GM19397 (cell line): ENCODE measurements at regions not wholly inside any gene's neighbourhood (a gene's known extent, or its start where the extent isn't known, plus 50 kb on each side); places are given as distances from the start of the nearest gene placed in this dataset.
A peak's percentile ranks its signal among the peaks of the same experiment; 100 is the strongest.

ENCODE experiments used
- ATAC-seq: cut with Tn5 transposase; IDR thresholded peaks from one replicate; pipeline ENCODE4 v1.9.1; 2021; ENCODE audit warnings: mild to moderate bottlenecking, moderate library complexity; ENCODE audit not compliant: unreplicated experiment

DNA sequence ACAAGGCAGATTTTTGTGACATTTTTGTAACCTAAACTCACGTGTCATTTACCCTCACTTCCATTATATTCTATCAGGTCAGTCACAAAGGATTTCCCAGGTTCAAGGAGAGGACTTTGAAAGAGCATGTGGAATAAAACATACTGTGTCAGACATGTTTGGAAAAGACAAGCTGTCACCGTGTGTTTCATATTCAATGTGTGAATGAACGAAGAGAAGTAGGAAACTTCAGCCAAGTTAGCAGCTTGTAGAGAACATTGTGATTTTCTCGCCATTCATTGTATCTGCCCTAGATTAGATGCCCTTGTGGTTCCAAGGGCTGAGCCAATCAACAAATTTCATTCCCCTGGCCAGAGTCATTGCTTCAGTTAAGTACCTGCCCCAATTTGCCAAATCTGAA lies 2288.9 kb upstream of the PCDH20 start:
- no peak for ATAC-seq

DNA sequence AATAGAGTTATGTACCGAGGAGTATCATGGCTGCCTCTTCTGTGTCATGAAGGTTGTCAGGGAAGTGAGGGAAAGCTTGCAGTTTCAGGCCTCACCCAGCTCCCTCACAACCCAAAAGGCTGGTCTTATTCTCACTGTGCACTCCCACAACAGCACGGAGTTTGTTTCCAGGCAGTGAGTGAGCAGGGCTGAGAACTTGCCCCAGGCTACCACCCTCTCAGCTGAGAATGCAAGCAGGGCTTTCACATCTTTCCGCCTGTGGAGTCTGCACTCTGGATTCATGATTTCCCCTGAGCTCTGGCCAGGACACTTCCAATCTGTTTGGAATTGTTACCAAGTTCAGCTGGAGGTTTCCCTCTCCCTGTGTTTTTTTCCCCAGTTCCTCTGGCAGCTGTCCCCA lies 2284.7 kb upstream of the PCDH20 start:
- no peak for ATAC-seq

DNA sequence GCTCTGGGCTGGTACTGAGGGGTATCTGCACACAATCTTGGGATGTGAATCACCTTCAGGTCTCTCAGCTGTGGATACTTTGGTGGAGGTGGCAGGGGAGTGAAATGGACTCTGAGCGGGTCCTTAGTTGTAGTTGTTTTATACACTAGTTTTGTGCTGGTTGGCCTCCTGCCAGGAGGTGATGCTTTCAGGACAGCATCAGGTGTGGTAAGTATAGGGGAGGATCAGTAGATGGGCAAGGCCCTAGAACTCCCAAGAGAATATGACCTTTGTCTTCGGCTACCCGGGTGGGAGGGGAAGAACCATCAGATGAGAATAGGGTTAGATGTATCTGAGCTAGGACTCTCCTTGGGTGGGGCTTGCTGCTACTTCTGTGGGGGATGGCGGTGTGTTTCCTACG lies 2284.3 kb upstream of the PCDH20 start:
- ATAC-seq, result no peak

DNA sequence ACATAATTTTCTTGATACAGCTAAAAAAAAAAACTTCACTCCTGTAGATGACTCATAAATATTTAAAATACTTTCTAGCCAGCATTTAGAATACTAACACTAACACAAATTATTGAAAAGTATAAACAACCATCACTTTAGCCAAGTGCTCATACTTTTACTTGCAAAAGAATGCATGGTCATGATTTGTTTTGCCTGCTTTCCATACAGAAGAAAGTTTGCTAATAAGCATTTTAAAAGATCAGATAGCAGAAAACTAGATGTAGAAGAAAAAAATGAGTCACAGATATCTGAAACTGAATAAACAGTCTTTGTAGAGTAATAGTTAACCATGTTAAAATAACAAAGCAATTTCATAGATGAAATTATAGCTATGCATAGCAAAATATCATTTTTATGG lies 2280.4 kb upstream of the PCDH20 start:
- ATAC-seq, result no peak

DNA sequence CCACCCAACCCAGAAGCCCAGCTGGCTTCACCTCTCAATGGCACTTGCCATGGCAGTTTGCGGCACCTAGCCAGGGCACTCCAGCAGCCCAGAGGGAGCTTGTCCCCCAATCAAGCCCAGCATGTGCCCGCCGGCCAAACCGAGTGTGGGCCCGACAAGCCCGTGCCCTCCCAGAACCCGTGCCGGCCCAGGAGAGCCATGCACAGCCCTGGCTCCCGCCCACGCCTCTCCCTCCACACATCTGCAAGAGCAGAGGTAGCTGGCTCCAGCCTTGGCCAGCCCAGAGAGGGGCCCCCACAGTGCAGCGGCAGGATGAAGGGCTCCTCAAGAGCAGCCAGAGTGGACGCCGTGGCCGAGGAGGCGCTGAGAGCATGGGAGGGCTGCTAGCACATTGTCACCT lies 2278.0 kb upstream of the PCDH20 start:
- no peak for ATAC-seq

DNA sequence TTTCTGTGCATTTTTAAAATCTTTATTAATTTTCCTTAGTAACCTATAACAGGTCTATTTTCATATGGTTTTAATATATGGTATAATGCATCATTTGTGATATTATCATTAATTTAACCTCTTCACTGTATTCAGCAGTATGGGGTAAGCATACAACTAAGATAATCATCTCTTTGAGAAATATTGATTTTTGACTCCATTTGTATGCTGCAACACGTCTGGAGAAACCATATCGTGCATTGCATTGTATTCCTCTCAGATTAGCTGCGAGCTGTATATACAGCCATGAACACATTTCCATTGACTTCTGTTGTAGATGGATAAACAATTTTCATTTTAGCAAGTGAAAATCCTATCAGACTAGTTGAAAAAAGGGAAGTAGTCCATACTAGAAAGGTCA lies 2275.8 kb upstream of the PCDH20 start:
- no peak for ATAC-seq

DNA sequence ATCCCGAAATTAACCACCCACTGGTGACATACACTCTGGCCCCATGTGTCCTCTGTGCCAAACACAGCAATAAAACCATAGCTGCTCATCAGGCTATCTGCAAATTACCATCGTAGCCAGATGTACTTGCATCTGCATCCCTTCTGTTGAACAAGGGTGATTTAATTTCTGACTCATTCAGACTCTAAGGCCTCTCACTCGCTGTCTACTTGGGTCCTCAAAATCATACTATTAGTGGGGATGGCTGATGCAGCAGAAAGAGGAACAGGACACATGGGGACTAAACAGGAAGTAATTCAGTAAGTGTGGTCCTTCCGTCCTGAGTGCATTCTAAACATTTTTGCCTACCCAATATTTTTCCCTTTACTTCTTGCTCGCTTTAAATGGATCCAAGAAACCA lies 2275.0 kb upstream of the PCDH20 start:
- ATAC-seq, result no peak

DNA sequence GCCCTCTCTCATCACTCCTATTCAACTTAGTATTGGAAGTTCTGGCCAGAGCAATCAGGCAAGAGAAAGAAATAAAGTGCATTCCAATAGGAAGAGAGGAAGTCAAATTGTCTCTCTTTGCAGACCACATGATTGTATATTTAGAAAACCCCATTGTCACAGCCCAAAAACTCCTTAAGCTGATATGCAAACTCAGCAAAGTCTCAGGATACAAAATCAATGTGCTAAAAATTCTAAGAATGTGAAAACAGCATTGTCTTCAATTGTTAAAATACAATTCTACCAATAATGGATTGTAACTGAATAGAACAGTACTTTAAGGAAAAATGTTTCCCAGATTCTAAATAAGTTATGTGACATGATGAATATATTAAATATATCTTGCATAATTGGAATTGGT lies 2269.2 kb upstream of the PCDH20 start:
- ATAC-seq, result no peak

DNA sequence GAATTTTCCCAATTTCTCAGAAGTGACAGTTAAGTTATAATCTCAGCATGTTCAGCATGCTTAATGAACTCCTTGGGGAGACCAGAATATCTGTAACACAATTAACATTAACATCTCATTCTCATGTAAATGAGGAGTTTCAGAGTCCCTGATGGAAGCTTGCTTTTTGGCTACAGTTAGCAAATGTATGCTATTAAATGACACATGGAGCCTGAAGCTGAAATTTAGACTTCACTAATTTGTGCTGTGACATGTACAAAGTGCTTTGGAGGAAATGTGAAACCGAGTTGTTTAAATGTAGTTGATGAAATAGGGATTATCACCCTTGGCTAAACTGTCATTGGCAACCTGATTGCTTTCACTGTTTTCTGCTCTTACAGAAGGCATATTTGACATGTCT lies 2265.1 kb upstream of the PCDH20 start:
- no peak for ATAC-seq

DNA sequence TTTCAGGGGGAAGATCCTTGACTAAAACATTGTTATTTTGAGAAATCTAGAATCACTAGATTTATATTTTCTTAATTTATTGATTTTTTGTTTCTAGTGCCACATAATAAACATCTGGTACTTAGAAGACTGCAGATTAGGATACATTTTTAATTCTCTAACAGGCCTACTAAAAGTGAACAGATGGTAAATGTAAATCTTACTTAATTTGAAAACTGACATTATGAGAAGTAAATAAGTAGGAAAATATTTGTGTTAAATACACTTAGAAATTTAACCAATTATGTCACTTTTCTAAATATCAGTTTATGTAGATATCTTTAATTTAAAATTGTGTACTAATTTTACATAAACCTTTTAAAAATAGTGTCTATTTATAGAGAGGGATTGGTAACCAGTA lies 2255.6 kb upstream of the PCDH20 start:
- no peak for ATAC-seq

DNA sequence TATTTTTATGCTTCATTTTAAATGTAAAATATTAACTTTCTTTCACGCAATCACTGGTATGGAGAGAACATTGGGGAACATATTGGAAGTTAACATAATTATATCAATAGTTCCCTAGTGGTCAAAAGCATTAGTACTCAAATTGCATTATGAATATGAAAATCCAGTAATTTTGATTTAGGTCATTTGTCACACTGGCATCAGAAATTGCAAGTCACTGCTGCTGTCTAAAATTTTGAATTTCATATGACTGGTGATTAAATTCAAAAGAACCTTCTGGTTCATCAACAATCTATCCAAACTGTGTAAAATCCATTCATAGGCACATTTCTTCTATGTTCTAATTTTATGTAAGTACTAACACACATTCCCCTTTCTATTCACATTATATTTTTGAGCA lies 2235.7 kb upstream of the PCDH20 start:
- ATAC-seq, result no peak

DNA sequence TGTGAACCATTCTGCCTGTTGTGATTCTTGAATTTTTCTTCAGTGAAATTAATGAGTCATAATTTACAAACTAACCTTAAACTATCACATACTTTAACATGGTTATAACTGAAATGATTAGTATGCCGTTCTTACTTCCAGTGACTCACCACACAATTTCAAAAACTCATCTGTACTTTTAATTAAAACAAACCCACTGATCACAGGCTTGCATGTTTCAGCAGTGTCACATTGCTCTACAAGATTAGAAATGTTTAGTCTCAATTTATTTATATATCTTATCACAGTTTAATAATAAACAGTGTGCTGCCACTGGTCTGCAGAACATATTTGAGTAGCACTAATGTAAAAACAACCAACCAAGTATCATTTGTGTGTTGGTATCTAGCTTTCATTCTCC lies 2227.9 kb upstream of the PCDH20 start:
- ATAC-seq, result no peak

DNA sequence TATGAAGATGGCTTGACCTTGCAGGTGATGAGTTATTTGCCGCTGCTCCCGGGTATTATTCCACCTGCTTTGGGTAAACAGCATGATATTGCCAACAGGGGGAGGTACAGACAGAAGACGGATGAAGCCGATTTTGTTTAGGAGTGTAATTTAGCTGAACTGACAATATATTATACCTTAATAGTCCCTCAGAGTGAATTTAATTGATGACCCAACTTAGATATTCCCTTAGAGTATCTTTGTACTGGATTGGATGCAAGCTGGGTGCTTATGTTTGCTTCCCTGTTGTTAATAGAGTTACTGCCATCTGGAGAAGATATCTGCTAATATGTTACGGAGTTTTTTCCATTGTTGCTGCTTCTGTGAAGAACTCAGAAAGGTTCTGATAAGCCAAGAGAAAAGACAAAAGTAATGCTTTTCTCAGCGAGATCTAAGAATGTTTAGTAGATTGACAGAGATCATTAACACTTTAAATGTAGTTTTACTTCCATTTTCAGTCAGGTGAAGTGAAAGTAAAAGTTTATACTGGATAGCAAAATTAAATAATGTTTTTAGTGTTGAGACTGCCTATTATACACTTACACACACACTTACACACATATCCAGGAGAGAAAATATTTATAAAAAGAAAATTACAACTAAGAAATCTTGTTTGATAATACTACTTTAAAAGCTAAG lies 2220.8 kb upstream of the PCDH20 start:
- ATAC-seq, result peak; percentile 59

DNA sequence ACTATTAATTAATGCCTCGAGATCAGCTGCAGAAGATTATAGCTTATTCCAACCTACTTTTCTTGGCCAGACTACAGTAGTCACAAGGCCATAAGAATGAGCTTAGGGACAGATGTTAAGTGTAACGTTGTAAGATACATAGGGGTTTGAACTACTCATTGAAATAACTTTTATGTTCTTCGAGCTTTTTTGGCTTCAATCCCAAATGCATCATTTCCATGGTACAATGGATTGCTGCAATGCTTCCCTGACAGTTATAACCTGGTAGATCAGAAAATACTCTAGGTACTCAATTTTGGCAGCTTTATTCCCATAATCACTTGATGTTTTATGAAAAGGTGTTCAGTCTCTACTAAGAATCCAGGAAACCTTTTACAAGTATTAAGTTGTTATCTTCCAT lies 2216.7 kb upstream of the PCDH20 start:
- ATAC-seq, result no peak

DNA sequence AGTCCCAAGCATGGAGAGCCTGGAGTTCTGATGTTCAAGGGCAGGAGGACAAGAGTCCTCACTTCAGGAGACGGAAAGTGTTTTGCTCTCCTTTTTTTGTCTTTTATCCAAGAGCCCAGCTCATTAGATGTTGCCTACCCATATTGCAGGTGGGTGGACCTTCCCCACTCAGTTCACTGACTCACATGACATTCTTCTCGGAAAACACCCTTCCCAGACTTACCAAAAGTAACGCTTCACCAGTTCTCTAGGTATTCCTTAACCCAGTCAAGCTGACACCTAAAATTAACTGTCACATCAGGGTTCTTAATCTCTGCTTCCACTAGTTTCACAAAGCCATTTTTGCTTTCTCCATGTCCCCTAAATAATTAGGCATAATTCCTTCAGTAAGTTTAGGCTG lies 2215.4 kb upstream of the PCDH20 start:
- ATAC-seq, result no peak

DNA sequence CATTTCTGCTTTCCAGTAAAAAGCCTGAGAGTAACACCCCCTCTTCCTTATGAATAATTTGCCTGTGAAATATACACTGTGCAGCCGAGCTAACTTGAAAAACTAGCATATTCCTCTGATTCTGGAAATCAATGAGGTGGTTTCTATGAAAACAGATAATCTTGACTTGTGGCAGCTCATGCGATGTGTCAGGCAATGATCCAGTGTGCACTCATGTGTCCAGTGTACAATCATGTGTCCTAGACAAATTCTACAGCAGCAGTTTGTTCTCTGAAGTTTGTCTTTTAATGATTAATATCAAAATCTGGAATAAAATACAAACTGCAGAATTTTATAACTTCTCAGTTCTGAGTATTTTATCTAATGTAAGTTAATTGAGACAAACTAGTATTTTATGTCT lies 2213.9 kb upstream of the PCDH20 start:
- no peak for ATAC-seq

DNA sequence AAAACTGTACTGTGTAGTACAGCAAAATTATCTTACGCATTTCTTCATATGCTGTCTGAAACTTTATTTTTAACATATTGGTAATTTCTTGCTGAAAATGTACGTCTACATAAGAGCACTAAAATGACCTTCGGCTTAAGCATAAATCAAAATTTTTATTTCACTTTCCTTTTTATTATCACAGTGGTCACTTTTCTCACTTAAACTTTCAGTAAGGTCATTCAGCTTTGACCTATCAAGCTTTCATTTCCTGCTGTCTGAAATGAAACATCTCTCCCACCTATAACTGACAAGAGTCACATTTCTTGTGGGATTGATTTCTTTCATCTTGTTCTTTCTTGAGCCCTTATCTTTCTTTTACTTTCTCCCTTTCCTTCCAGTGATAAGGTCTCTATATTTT lies 2212.7 kb upstream of the PCDH20 start:
- no peak for ATAC-seq

DNA sequence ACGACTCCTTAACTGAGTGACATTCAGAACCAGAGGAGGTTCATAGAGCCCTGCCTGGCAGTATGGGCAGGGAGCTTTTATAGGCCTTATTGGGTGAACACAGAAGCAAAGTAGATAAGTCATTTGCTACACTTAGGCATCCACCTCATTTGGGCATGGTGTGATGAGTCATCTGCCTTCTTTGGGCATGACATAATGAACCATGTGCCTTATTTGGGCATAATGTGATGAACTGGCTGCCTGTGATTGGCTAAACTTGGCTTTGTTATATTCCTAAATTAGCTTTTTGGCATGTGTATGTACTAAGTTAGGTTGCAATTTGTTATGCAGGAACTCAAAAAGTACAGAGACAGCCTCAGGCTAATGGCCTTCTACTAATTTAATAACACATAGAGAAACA lies 2210.2 kb upstream of the PCDH20 start:
- no peak for ATAC-seq

DNA sequence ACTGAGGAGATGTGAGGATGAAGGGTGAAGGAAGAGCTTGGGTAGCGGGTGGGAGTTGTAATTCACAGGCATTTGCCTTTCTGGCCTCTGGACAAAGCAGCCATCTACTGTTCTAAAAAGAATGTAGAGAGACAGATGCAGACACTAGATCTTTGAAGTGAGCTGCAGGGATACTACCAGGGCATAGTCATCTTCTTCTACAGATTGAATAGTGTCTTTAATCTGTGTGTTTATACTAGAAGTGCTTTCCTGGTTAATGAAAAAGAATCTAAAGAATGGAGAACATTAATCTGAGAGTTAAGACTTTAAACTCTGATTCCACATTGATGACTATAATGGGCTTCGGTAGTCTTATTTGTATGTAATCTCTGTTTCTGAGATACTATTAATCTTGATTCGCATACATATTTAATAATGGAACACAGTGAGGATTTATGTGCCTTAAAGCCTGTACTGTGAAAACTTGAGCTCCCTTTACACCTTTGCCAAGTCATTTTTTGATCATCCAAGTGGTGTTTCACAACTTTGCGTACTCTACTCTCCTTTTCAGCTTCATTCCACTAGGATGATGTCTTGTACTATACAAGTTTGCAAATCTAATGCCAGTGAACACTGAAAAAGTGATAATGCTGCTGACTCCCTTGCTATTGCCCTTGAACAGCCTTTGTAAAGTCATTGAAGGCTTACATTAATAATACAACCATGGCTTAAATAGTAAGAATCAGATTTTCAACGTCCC lies 2199.4 kb upstream of the PCDH20 start:
- no peak for ATAC-seq

DNA sequence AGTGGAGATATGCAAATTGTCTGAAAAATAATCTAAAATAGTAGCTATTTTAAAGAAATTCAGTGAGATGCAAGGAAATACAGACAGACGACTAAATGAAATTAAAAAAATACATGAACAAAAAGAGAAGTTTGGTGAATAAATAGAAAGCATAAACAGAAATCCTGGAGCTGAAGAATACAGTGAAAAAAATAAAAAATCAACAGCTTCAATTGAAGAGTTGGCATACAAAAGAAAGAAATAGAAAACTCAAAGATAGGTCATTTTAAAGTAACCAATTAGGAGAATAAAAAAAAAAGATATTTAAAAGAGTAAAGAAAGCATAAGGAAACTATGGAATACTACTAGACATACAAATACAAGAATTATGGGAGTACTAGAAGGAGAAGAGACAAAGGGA lies 2191.5 kb upstream of the PCDH20 start:
- ATAC-seq, result no peak

DNA sequence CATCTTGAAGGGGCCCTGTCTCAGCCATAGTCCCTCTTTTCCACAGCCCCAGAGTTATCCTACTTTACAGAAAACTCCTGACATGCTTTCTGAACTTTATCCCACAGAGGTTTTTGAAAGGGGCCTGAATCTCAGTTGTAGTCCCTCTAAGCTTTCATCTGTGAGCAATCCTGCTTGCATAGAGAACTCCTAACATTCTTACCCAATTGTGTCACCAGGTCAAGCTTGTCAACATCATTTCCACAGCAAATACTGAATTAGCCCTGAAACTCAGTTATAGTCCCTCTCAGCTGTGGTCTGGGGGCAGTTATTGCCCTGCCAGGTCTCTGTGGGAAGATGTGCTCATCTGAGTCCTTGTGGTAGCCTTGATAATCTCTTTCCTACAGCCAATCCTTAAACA lies 2190.3 kb upstream of the PCDH20 start:
- no peak for ATAC-seq

DNA sequence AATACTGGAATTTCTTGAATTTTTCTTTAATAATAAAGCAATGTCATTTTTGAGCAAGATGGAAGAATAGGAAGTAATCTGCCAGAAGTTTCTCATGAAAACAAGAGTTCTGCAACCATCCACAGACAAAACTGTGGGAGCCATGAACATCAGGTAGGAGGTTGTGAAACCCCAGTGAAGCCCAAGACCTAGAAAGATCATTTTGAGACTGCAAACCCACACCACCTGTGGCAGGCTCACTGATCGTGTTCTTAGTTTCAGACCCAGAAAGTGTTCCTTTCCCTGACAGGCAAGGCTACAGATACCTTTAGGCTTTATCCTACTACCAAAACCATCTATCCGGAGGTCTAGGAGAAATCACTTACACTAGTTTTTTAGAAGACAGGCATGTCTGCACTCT lies 2189.8 kb upstream of the PCDH20 start:
- no peak for ATAC-seq

DNA sequence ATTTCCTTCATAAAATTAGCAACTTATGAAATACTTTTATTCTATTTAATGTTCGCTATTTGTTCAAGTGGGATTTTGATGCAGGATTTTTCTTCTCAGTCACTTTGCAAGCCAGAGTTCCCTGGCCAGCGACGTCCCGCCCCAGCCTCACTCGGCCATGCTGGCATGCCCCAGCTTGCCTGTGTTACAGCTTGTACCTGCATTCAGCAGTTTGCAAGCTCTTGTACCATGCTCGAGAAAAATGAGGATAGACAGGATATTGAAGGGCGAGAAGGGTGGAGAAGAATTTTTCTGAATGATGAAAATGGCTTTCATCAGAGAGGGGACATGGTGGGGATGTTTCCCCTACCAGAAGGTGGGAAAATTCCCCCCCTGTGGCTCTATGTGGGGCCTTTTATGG lies 2180.2 kb upstream of the PCDH20 start:
- ATAC-seq, result no peak
